Neural progenitor cell (in vitro differentiated cells): ENCODE measurements at regions not wholly inside any gene's neighbourhood (a gene's known extent, or its start where the extent isn't known, plus 50 kb on each side); places are given as distances from the start of the nearest gene placed in this dataset.

ENCODE experiments used
- EZH2 ChIP-seq: fragments of 200-600 bp; sonication (generic); IDR thresholded peaks from 2 replicates; pipeline ENCODE4 v1.6.1; 2017; ENCODE audit warnings: antibody characterized with exemption, mild to moderate bottlenecking, moderate library complexity
- EZH2phosphoT487 ChIP-seq: fragments of 200-600 bp; sonication (generic); IDR thresholded peaks from 2 replicates; pipeline ENCODE4 v1.6.1; 2017; ENCODE audit warnings: antibody characterized with exemption
- TF ChIP-seq, protein P1 (sequence below): fragments of 200-600 bp; sonication (generic); IDR thresholded peaks from 2 replicates; pipeline ENCODE4 v1.5.1; 2017; ENCODE audit warnings: antibody characterized with exemption, mild to moderate bottlenecking

DNA sequence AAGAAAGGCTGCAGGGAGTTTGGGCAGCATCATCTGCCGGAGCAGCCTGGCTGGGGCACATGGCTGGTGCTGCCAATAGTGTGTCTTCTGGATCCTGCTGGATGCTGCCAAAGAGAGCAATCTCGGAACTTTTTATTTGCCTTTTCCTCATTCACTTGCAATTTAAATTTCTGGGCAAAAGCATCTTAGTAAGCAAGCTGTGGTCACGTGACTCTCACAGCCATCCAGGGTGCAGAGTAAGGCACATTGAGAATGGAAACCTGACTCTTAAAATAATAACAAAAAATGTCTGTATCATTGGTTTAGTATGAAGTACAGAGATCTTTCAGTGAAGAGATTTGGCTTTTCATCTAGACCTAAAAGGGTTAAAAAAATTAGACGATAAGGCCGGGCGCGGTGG lies 910.3 kb downstream of the STIM2 start:
- TF ChIP-seq EZH2 (no peak), EZH2phosphoT487 (no peak)
- TF ChIP-seq, protein P1, sequence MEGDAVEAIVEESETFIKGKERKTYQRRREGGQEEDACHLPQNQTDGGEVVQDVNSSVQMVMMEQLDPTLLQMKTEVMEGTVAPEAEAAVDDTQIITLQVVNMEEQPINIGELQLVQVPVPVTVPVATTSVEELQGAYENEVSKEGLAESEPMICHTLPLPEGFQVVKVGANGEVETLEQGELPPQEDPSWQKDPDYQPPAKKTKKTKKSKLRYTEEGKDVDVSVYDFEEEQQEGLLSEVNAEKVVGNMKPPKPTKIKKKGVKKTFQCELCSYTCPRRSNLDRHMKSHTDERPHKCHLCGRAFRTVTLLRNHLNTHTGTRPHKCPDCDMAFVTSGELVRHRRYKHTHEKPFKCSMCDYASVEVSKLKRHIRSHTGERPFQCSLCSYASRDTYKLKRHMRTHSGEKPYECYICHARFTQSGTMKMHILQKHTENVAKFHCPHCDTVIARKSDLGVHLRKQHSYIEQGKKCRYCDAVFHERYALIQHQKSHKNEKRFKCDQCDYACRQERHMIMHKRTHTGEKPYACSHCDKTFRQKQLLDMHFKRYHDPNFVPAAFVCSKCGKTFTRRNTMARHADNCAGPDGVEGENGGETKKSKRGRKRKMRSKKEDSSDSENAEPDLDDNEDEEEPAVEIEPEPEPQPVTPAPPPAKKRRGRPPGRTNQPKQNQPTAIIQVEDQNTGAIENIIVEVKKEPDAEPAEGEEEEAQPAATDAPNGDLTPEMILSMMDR: no peak
